Trophoblast cell (in vitro differentiated cells and primary cell): ENCODE measurements at regions not wholly inside any gene's neighbourhood (a gene's known extent, or its start where the extent isn't known, plus 50 kb on each side); places are given as distances from the start of the nearest gene placed in this dataset.

Source experiments
- DNase-seq, 2 donors: peaks; one replicate each; pipeline ENCODE4 v3.0.0-alpha.2; 2016
- H2AFZ ChIP-seq: 2 replicates; pipeline ENCODE4 v1.6.1; 2013; ENCODE audit warnings: low read length, moderate library complexity, mild to moderate bottlenecking; ENCODE audit not compliant: insufficient read depth, poor library complexity
- H2AK5ac ChIP-seq: 2 replicates; pipeline ENCODE4 v1.6.1; 2013; ENCODE audit warnings: mild to moderate bottlenecking, low read length
- H2BK120ac ChIP-seq: 2 replicates; pipeline ENCODE4 v1.6.1; 2013; ENCODE audit warnings: low read length, mild to moderate bottlenecking, moderate library complexity; ENCODE audit not compliant: insufficient read depth, poor library complexity
- H2BK12ac ChIP-seq: 2 replicates; pipeline ENCODE4 v1.6.1; 2013; ENCODE audit warnings: mild to moderate bottlenecking, low read length, moderate library complexity
- H2BK5ac ChIP-seq: 2 replicates; pipeline ENCODE4 v1.6.1; 2013; ENCODE audit warnings: low read length, low read depth, moderate library complexity, mild to moderate bottlenecking; ENCODE audit not compliant: poor library complexity
- H3K14ac ChIP-seq: 2 replicates; pipeline ENCODE4 v1.6.1; 2013; ENCODE audit warnings: mild to moderate bottlenecking, low read length
- H3K18ac ChIP-seq: 2 replicates; pipeline ENCODE4 v1.6.1; 2013; ENCODE audit warnings: mild to moderate bottlenecking, low read length
- H3K23ac ChIP-seq: 2 replicates; pipeline ENCODE4 v1.6.1; 2013; ENCODE audit warnings: low read length
- H3K27ac ChIP-seq: 2 replicates; pipeline ENCODE4 v1.5.1; 2013; ENCODE audit warnings: low read depth, mild to moderate bottlenecking, inconsistent platforms, low read length, moderate library complexity
- H3K27me3 ChIP-seq: 2 replicates; pipeline ENCODE4 v1.6.1; 2013; ENCODE audit warnings: inconsistent platforms, mild to moderate bottlenecking, low read length, moderate library complexity; ENCODE audit not compliant: insufficient read depth
- H3K36me3 ChIP-seq, 2 experiments: 1 replicate in 1 of 2; 2 replicates in 1 of 2; pipeline ENCODE4 v1.6.1; 2013; ENCODE audit warnings: low read length in 2 of 2, mild to moderate bottlenecking in 2 of 2, moderate library complexity in 1 of 2; ENCODE audit not compliant: insufficient read depth in 2 of 2, control insufficient read depth in 1 of 2
- H3K4ac ChIP-seq: 2 replicates; pipeline ENCODE4 v1.6.1; 2013; ENCODE audit warnings: low read depth, mild to moderate bottlenecking, low read length, moderate library complexity
- H3K4me1 ChIP-seq, 2 experiments: 1 replicate in 1 of 2; 2 replicates in 1 of 2; pipeline ENCODE4 v1.6.1; 2013; ENCODE audit warnings: low read length in 2 of 2, mild to moderate bottlenecking in 2 of 2, moderate library complexity in 1 of 2; ENCODE audit not compliant: insufficient read depth in 2 of 2, control insufficient read depth in 1 of 2
- H3K4me2 ChIP-seq: 2 replicates; pipeline ENCODE4 v1.6.1; 2013; ENCODE audit warnings: inconsistent platforms, mild to moderate bottlenecking, low read length, moderate library complexity
- H3K4me3 ChIP-seq: 2 replicates; pipeline ENCODE4 v1.5.1; 2013; ENCODE audit warnings: mild to moderate bottlenecking, low read depth, low read length, inconsistent platforms
- H3K79me1 ChIP-seq: one replicate; pipeline ENCODE4 v1.6.1; 2013; ENCODE audit warnings: low read length
- H3K79me2 ChIP-seq: 2 replicates; pipeline ENCODE4 v1.6.1; 2013; ENCODE audit warnings: low read length, mild to moderate bottlenecking; ENCODE audit not compliant: control insufficient read depth, insufficient read depth, poor library complexity
- H3K9ac ChIP-seq: 2 replicates; pipeline ENCODE4 v1.6.1; 2013; ENCODE audit warnings: mild to moderate bottlenecking, low read length
- H3K9me3 ChIP-seq: 2 replicates; pipeline ENCODE4 v1.6.1; 2013; ENCODE audit warnings: low read depth, mild to moderate bottlenecking, control low read depth, inconsistent platforms, low read length; ENCODE audit not compliant: insufficient read depth
- H4K12ac ChIP-seq: 2 replicates; pipeline ENCODE4 v1.6.1; 2013; ENCODE audit warnings: low read depth, mild to moderate bottlenecking, low read length, moderate library complexity
- H4K8ac ChIP-seq: 2 replicates; pipeline ENCODE4 v1.6.1; 2013; ENCODE audit warnings: low read depth, mild to moderate bottlenecking, low read length, moderate library complexity
- H4K91ac ChIP-seq: one replicate; pipeline ENCODE4 v1.6.1; 2013; ENCODE audit warnings: low read depth, mild to moderate bottlenecking, low read length, moderate library complexity
- WGBS: extraction: QIAGEN DNeasy Blood & Tissue Kit; methylation state at CpG from one replicate; pipeline ENCODE4 v1.1.7; 2013; ENCODE audit warnings: missing lambda C conversion rate; ENCODE audit not compliant: insufficient read length, insufficient coverage; ENCODE audit errors: extremely low coverage; 5-methylcytosine and 5-hydroxymethylcytosine counted together

DNA sequence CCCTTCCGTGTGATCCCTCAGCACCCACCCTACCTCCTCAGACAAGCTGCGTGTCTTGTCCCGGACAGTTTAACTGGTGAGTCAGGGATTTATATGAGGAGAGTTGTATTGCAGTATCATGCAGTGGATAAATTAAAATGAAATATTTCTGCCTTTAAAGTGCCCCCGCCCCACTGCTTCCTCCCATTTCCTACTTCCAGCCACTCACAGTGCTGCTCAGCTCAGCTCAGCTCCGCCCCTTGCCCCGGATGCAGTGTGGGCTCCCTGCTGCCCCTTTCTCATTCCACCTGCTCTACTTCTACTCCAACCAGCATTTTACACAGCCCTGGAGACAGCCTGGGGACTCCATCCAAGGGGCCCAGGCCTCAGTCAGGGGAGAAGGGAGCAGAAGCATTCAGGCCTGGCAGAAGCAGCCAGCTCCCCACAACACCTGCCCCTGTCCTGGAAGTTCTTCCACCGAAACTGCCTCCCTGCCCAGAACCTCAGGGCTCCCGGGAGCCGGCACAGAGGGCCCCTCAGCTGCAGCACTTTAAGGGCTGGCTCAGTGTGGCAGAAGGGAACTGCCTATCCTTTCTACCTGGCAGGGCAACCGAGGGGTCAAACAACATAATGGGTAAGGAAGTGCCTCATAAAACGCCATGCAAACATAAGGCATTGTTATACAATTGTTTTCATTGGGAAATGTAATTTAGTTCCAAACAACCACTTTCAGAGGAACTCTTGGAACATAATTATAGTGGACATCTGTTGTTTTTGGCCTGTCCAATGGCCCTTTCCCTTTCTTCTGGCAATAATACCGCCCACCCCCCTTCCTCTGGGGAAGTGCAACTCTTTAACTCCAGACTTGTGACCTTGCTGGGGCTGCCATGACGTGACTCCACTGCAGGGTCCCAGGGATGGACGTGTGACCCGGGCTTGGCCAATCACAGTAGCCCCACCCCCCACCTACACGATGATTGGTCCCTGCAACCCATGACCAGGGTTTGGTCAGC, 102.3 kb downstream of the LIPG start:
- no peak overlapping the region for H4K91ac ChIP-seq
- no peaks in the 10 kb centered on the region for H3K79me2 ChIP-seq
- no CpG with 5 or more reads among the region's 16 CpGs for whole genome bisulfite sequencing
- no peak overlapping the region for H3K23ac ChIP-seq
- H2BK5ac ChIP-seq: no peak overlapping the region
- no peaks in the 10 kb centered on the region for H3K4me1 ChIP-seq
- no peaks in the 10 kb centered on the region for H3K79me1 ChIP-seq
- no peak overlapping the region for H2BK12ac ChIP-seq
- H4K12ac ChIP-seq: no peak overlapping the region
- H3K27me3 ChIP-seq: no peaks in the 10 kb centered on the region
- H3K18ac ChIP-seq: no peak overlapping the region
- H3K14ac ChIP-seq: no peak overlapping the region
- no peaks in the 10 kb centered on the region for H3K36me3 ChIP-seq
- no peak overlapping the region for H4K8ac ChIP-seq
- H2AFZ ChIP-seq: no peak overlapping the region
- H3K4me2 ChIP-seq: no peak overlapping the region
- H2BK120ac ChIP-seq: no peak overlapping the region
- no peak overlapping the region for H2AK5ac ChIP-seq
- H3K9ac ChIP-seq: no peak overlapping the region
- DNase-seq: no peak
- no peak overlapping the region for H3K27ac ChIP-seq
- no peak overlapping the region for H3K4ac ChIP-seq
- no peak overlapping the region for H3K4me3 ChIP-seq
- H3K9me3 ChIP-seq: no peaks in the 10 kb centered on the region

DNA sequence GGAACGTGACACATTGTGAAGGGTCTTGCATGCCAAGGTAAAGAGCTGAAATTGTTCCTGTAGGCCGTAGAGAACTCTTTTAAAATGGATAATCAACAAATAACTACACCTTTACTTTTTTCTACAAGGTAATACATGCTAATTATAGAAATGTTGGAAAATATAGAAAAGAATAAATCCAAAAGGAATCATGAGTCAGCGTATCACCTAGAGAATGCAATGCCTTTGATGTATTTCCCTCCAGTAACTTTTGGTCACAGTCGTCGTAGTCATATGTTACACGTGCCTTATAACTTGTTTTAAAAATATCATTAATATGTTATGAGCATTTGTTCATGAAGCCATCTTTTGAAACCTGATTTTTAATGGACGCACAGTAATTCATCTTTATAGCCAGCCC, 100.6 kb downstream of the LIPG start:
- Histone ChIP-seq H3K23ac (no peak overlapping the region), H3K79me1 (no peaks in the 10 kb centered on the region), H3K4me1 (peaks cover 0 to 2% of the 10 kb centered on the region in 2 experiments), H3K9ac (no peak overlapping the region), H3K18ac (no peak overlapping the region), H2BK5ac (no peak overlapping the region), H2AFZ (no peak overlapping the region), H2BK12ac (no peak overlapping the region), H3K4me3 (no peak overlapping the region), H3K27ac (no peak overlapping the region), H3K79me2 (no peaks in the 10 kb centered on the region), H3K14ac (no peak overlapping the region), H4K8ac (no peak overlapping the region), H3K27me3 (no peaks in the 10 kb centered on the region), H4K91ac (no peak overlapping the region), H3K36me3 (no peaks in the 10 kb centered on the region), H2AK5ac (no peak overlapping the region), H3K4ac (no peak overlapping the region), H3K9me3 (no peaks in the 10 kb centered on the region), H3K4me2 (no peak overlapping the region), H2BK120ac (no peak overlapping the region), H4K12ac (no peak overlapping the region)
- no peak for DNase-seq
- WGBS: no CpG with 5 or more reads among the region's 7 CpGs

DNA sequence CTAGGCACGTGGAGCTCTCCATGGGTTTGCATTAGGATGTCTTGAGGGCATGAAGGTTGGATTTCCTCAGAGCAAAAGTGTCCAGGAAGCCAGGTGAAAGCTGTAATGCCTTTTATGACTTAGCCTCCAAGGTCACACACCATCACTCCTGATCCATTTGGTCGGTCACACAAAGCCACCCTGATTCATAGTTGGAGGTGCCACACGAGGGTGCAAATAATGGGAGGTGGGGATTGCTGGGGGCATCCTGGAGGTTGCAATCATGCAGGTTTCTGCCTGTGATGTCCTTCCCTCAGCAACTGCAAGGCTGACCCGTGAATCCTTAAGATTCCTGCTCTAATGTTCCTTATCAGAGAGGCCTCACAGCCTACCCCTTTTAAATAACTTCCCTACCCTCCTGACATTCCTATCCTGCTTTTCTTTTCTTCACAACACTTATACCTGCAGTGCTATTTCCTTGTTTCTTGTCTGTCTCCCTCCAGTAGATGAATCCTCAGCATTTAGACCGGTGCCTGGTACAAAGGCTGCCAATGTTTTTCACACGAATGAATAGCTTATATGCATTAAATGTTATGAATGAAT, 97.1 kb downstream of the LIPG start:
- no peak overlapping the region for H3K23ac ChIP-seq
- H3K18ac ChIP-seq: no peak overlapping the region
- peaks cover 0 to 2% of the 10 kb centered on the region in 2 experiments for H3K4me1 ChIP-seq
- H3K4ac ChIP-seq: no peak overlapping the region
- no peaks in the 10 kb centered on the region for H3K79me2 ChIP-seq
- H2BK120ac ChIP-seq: no peak overlapping the region
- no peak overlapping the region for H3K9ac ChIP-seq
- no peaks in the 10 kb centered on the region for H3K36me3 ChIP-seq
- H4K91ac ChIP-seq: no peak overlapping the region
- no CpG with 5 or more reads among the region's 6 CpGs for WGBS
- no peak overlapping the region for H4K12ac ChIP-seq
- H4K8ac ChIP-seq: no peak overlapping the region
- no peak overlapping the region for H2AFZ ChIP-seq
- no peaks in the 10 kb centered on the region for H3K9me3 ChIP-seq
- no peaks in the 10 kb centered on the region for H3K27me3 ChIP-seq
- no peak overlapping the region for H3K4me2 ChIP-seq
- no peak overlapping the region for H2BK12ac ChIP-seq
- H2AK5ac ChIP-seq: no peak overlapping the region
- no peaks in the 10 kb centered on the region for H3K79me1 ChIP-seq
- no peak overlapping the region for H2BK5ac ChIP-seq
- H3K4me3 ChIP-seq: no peak overlapping the region
- DNase-seq: peak; percentile 1 to 72
- no peak overlapping the region for H3K27ac ChIP-seq
- no peak overlapping the region for H3K14ac ChIP-seq

DNA sequence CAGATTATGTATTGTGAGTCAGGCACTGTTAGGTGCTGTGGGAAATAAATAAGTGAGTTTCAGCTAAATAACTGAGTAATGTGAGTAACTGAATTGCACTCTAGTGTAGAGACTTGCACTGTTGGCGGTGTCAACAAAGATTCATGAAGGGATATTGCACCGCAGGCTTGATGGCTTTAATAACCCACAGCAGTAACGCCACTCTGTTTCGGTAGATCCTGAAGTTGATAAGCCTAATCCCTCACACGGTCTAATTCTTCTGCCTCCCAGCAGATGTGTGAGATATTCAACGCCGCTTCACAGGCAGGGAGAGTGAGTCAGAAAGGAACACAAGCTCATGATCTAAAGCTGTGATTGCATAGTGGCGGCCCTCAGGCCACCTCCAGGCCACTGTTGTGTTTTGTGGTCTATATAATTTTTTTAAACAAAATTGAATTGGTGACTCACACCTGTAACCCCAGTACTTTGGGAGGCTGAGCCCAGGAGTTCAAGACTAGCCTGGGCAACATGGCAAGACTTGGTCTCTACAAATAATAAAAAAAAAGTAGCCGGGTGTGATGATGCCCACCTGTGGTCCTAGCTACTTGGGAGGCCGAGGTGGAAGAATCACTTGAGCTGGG, 94.3 kb downstream of the LIPG start:
- Histone ChIP-seq H3K9ac (no peak overlapping the region), H3K4me3 (no peak overlapping the region), H3K4me2 (no peak overlapping the region), H3K4ac (no peak overlapping the region), H3K27me3 (no peaks in the 10 kb centered on the region), H2AFZ (no peak overlapping the region), H3K36me3 (no peaks in the 10 kb centered on the region), H3K23ac (no peak overlapping the region), H3K14ac (no peak overlapping the region), H3K79me2 (no peaks in the 10 kb centered on the region), H2AK5ac (no peak overlapping the region), H2BK120ac (no peak overlapping the region), H3K27ac (no peak overlapping the region), H4K8ac (no peak overlapping the region), H3K18ac (no peak overlapping the region), H4K12ac (no peak overlapping the region), H4K91ac (no peak overlapping the region), H3K4me1 (peaks cover 0 to 2% of the 10 kb centered on the region in 2 experiments), H2BK12ac (no peak overlapping the region), H3K79me1 (no peaks in the 10 kb centered on the region), H2BK5ac (no peak overlapping the region), H3K9me3 (no peaks in the 10 kb centered on the region)
- DNase-seq: peak; percentile 89 to 94
- no CpG with 5 or more reads among the region's 10 CpGs for WGBS
